CD4-positive, CD25-positive, alpha-beta regulatory T cell (primary cell): ENCODE measurements at regions not wholly inside any gene's neighbourhood (a gene's known extent, or its start where the extent isn't known, plus 50 kb on each side); places are given as distances from the start of the nearest gene placed in this dataset.
"Not testable (repeated sequence)": the region's sequence is repeated elsewhere in the genome, so short reads cannot be mapped to it uniquely, and the experiment has no call there.

ENCODE experiments used
- ATAC-seq, 2 donors: fragments of 150-1000 bp; cut with Tn5 transposase; one replicate each; pipeline ENCODE4 v1.10.0; 2021; ENCODE audit warnings: low read depth in 2 of 2, moderate number of reproducible peaks in 2 of 2, moderate library complexity in 1 of 2
- DNase-seq, 3 donors: peaks; one replicate each; pipeline versions ENCODE4 v3.0.0 to v3.0.0-alpha.2; 2012 to 2022; ENCODE audit warnings: mixed read lengths in 1 of 3
- H3K27ac ChIP-seq: one replicate; pipeline ENCODE4 v1.7.0; 2013; ENCODE audit warnings: mild to moderate bottlenecking, low read length; ENCODE audit not compliant: insufficient read depth, poor library complexity, severe bottlenecking
- H3K27me3 ChIP-seq: one replicate; pipeline ENCODE4 v1.7.0; 2013; ENCODE audit warnings: low read length; ENCODE audit not compliant: control insufficient read depth, insufficient read depth
- H3K36me3 ChIP-seq: one replicate; pipeline ENCODE4 v1.7.0; 2013; ENCODE audit warnings: mild to moderate bottlenecking, low read length, moderate library complexity; ENCODE audit not compliant: control insufficient read depth, insufficient read depth
- H3K4me1 ChIP-seq: 2 replicates; pipeline ENCODE4 v1.7.0; 2013; ENCODE audit warnings: mild to moderate bottlenecking, low read length; ENCODE audit not compliant: insufficient read depth, control insufficient read depth, poor library complexity, severe bottlenecking
- H3K4me3 ChIP-seq: one replicate; pipeline ENCODE4 v1.7.0; 2013; ENCODE audit warnings: low read depth, mild to moderate bottlenecking, low read length, moderate library complexity
- H3K9me3 ChIP-seq, 2 experiments: 1 replicate in 1 of 2; 2 replicates in 1 of 2; pipeline ENCODE4 v1.7.0; 2013; ENCODE audit warnings: low read length in 2 of 2, mild to moderate bottlenecking in 1 of 2, moderate library complexity in 1 of 2; ENCODE audit not compliant: control insufficient read depth in 2 of 2
- H3K27ac Mint-ChIP-seq, 3 donors: one replicate each; pipeline ENCODE4 v1.8.0; 2020 to 2022; ENCODE audit warnings: mild to moderate bottlenecking in 3 of 3, mixed read lengths in 3 of 3, moderate library complexity in 2 of 3
- H3K27me3 Mint-ChIP-seq: one replicate; pipeline ENCODE4 v1.8.0; 2022; ENCODE audit warnings: mild to moderate bottlenecking, mixed read lengths
- H3K36me3 Mint-ChIP-seq: one replicate; pipeline ENCODE4 v1.8.0; 2020; ENCODE audit warnings: mixed read lengths
- H3K4me1 Mint-ChIP-seq, 4 donors: one replicate each; pipeline ENCODE4 v1.8.0; 2020 to 2022; ENCODE audit warnings: mixed read lengths in 4 of 4, mild to moderate bottlenecking in 1 of 4
- H3K4me3 Mint-ChIP-seq, 4 donors: one replicate each; pipeline ENCODE4 v1.8.0; 2020 to 2022; ENCODE audit warnings: mild to moderate bottlenecking in 4 of 4, mixed read lengths in 4 of 4, moderate library complexity in 3 of 4
- H3K9me3 Mint-ChIP-seq, 7 donors: one replicate each; pipeline ENCODE4 v1.8.0; 2020 to 2022; ENCODE audit warnings: mixed read lengths in 7 of 7, mild to moderate bottlenecking in 3 of 7, moderate library complexity in 2 of 7

DNA sequence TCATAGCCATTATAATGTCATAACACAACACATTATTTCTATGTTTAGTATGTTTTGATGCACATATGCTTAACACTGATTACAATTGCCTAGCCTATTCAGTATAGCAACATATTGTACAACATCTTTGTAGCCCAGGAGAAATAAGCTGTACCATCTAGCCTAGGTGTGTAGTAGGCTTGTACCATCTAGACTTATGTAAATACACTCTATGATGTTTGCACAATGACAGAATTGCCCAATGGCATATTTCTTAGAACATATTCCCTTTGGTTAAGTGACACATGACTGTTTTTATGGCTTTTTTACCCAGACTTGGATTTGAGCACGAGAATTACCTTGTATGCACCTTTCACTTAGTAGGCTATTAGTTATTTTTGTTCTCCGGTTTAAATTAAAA, 64.5 kb upstream of the HIVEP1 start:
- Mint-ChIP-seq H3K27me3 (peaks cover 13% of the 10 kb centered on the region), H3K9me3 (peaks cover 0 to 3% (median 0%) of the 10 kb centered on the region in 7 donors), H3K4me1 (peaks cover 0 to 4% (median 0%) of the 10 kb centered on the region in 4 donors), H3K27ac (no peak overlapping the region), H3K4me3 (no peak overlapping the region), H3K36me3 (no peaks in the 10 kb centered on the region)
- Histone ChIP-seq H3K36me3 (no peaks in the 10 kb centered on the region), H3K4me3 (no peak overlapping the region), H3K27ac (no peak overlapping the region), H3K4me1 (no peaks in the 10 kb centered on the region), H3K9me3 (no peaks in the 10 kb centered on the region), H3K27me3 (peaks cover 3% of the 10 kb centered on the region)
- ATAC-seq (no peak), DNase-seq (no peak)

- ATAC-seq (no peak), DNase-seq (peak in 1 of 3 donors; percentile 6)
These were observed 65.0 kb upstream of the HIVEP1 start for GRCh38 chr6:11947063-11947462.

GRCh38 chr6:11944111-11944510, 68.0 kb upstream of the HIVEP1 start:
- ATAC-seq = no peak
- Mint-ChIP-seq H3K9me3 (no peaks in the 10 kb centered on the region), H3K27ac (no peak overlapping the region), H3K4me3 (no peak overlapping the region), H3K36me3 (no peaks in the 10 kb centered on the region), H3K27me3 (peaks cover 4% of the 10 kb centered on the region), H3K4me1 (peaks cover 0 to 4% (median 1%) of the 10 kb centered on the region in 4 donors)
- DNase-seq = no peak
- H3K4me1 ChIP-seq = no peaks in the 10 kb centered on the region
- no peak overlapping the region for H3K4me3 ChIP-seq
- no peaks in the 10 kb centered on the region for H3K9me3 ChIP-seq
- peaks cover 3% of the 10 kb centered on the region for H3K27me3 ChIP-seq
- no peak overlapping the region for H3K27ac ChIP-seq
- no peaks in the 10 kb centered on the region for H3K36me3 ChIP-seq

More at GRCh38 chr6:11947063-11947462, 65.0 kb upstream of the HIVEP1 start:
- Histone ChIP-seq H3K27ac (no peak overlapping the region), H3K9me3 (no peaks in the 10 kb centered on the region), H3K4me1 (no peaks in the 10 kb centered on the region), H3K36me3 (no peaks in the 10 kb centered on the region), H3K4me3 (no peak overlapping the region), H3K27me3 (peaks cover 3% of the 10 kb centered on the region)
- H3K4me1 Mint-ChIP-seq = peaks cover 0 to 4% (median under 1%) of the 10 kb centered on the region in 4 donors
- H3K27ac Mint-ChIP-seq = no peak overlapping the region
- no peak overlapping the region for H3K4me3 Mint-ChIP-seq
- H3K36me3 Mint-ChIP-seq = no peaks in the 10 kb centered on the region
- peaks cover 0 to 3% (median 0%) of the 10 kb centered on the region in 7 donors for H3K9me3 Mint-ChIP-seq
- H3K27me3 Mint-ChIP-seq = peaks cover 13% of the 10 kb centered on the region

DNA sequence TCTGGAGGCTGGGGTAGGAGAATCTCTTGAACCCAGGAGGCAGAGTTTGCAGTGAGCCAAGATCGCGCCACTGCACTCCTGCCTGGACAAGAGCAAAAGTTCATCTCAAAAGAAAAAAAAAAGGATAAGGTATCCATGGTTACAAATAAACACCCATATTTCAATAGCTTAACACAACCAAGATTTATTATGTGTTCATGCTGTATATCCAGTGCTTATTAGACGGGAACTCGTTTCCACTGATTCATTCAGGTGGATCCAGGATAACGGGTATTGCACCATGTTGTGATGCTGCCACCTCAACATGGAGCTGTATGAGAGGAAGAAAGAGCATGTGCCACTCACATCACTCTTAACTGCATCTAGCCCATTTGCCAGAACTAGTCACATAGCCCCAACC, 69.1 kb upstream of the HIVEP1 start:
- Mint-ChIP-seq H3K4me1 (peaks cover 0 to 4% (median 1%) of the 10 kb centered on the region in 4 donors), H3K9me3 (no peaks in the 10 kb centered on the region), H3K4me3 (no peak overlapping the region), H3K27me3 (peaks cover 4% of the 10 kb centered on the region), H3K36me3 (no peaks in the 10 kb centered on the region), H3K27ac (no peak overlapping the region)
- Histone ChIP-seq H3K27ac (no peak overlapping the region), H3K4me3 (no peak overlapping the region), H3K4me1 (no peaks in the 10 kb centered on the region), H3K9me3 (no peaks in the 10 kb centered on the region), H3K36me3 (no peaks in the 10 kb centered on the region), H3K27me3 (peaks cover 3% of the 10 kb centered on the region)
- no peak for DNase-seq
- ATAC-seq = no peak

DNA sequence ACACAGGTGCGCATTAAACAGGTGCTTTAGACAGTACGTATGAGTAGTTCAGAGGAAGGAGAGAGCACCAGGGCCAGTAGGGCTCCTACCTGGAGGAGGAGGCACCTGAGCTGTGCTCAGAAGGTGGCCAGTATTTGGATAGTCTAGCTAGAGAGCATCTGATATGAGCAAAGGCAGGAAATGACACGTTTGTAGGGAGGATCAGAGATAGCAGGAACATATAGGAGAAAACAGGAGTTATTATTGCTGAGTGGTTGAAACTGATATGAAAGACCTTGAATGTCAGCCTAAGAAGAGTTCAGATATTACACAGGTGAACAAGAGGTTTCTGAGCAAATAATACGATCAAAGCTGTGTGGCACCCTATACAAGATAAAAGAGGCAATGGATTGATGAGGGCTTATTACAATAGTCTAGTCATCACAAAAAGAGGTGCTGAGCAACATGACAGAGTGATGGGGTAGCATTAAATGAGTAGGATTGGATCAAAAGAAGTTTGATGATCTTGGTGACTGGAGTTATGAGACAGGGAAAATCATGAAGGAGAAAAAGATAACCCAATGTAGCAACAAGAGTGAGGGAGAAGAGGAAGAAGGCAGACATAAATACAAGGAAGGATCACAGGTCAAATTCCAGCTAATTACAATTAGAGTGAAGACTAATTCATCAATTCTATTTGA, 69.8 kb upstream of the HIVEP1 start:
- ATAC-seq (no peak), DNase-seq (no peak)
- peaks cover 0 to 2% (median under 1%) of the 10 kb centered on the region in 4 donors for H3K4me1 Mint-ChIP-seq
- H3K27me3 ChIP-seq = peaks cover 3% of the 10 kb centered on the region
- no peaks in the 10 kb centered on the region for H3K36me3 ChIP-seq
- H3K27me3 Mint-ChIP-seq = peaks cover 4% of the 10 kb centered on the region
- H3K4me1 ChIP-seq = no peaks in the 10 kb centered on the region
- no peak overlapping the region for H3K4me3 Mint-ChIP-seq
- H3K27ac ChIP-seq = no peak overlapping the region
- H3K9me3 ChIP-seq = no peaks in the 10 kb centered on the region
- no peak overlapping the region for H3K4me3 ChIP-seq
- no peaks in the 10 kb centered on the region for H3K9me3 Mint-ChIP-seq
- H3K27ac Mint-ChIP-seq = peak overlapping the region in 1 of 3 donors; percentile 1
- H3K36me3 Mint-ChIP-seq = no peaks in the 10 kb centered on the region

DNA sequence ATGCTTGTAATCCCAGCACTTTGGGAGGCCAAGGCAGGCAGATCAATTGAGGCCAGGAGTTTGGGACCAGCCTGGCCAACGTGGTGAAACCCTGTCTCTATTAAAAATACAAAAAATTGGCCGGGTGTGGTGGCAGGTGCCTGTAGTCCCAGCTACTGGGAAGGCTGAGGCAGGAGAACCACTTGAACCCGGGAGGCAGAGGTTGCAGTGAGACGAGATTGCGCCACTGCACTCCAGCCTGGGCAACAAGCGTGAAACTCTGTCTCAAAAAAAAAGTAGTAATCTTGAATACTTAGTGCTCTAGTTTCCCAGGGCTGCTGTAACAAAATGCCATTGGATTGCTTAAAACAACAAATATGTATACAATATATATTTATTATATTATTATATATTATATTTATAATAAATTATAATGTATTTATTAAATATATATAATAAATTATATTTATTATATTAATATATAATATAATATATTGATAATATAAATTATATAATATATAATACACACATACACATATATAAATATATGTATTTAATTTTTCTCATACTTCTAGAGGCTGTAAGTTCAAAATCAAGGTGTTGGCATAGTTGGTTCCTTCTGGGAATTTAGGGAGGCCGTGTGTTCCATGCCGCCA, 71.5 kb upstream of the HIVEP1 start:
- H3K4me3 ChIP-seq, H3K27me3 ChIP-seq, ATAC-seq, DNase-seq, H3K27ac ChIP-seq, H3K36me3 Mint-ChIP-seq, H3K9me3 Mint-ChIP-seq, H3K27me3 Mint-ChIP-seq, H3K36me3 ChIP-seq, H3K9me3 ChIP-seq, H3K27ac Mint-ChIP-seq, H3K4me1 Mint-ChIP-seq, H3K4me3 Mint-ChIP-seq, H3K4me1 ChIP-seq: not testable (repeated sequence)

- no peak overlapping the region for H3K4me3 Mint-ChIP-seq
- H3K4me3 ChIP-seq = no peak overlapping the region
- ATAC-seq (no peak), DNase-seq (no peak)
- H3K27me3 ChIP-seq = no peaks in the 10 kb centered on the region
- H3K27ac Mint-ChIP-seq = no peak overlapping the region
- H3K27me3 Mint-ChIP-seq = peaks cover 8% of the 10 kb centered on the region
- H3K36me3 Mint-ChIP-seq = no peaks in the 10 kb centered on the region
- H3K9me3 ChIP-seq = no peaks in the 10 kb centered on the region
- peaks cover 0 to 4% (median 3%) of the 10 kb centered on the region in 4 donors for H3K4me1 Mint-ChIP-seq
- H3K4me1 ChIP-seq = no peaks in the 10 kb centered on the region
- H3K9me3 Mint-ChIP-seq = no peaks in the 10 kb centered on the region
- H3K36me3 ChIP-seq = no peaks in the 10 kb centered on the region
- H3K27ac ChIP-seq = no peak overlapping the region
These were observed 73.7 kb upstream of the HIVEP1 start for GRCh38 chr6:11938285-11938890.
